HepG2 (cell line): ENCODE measurements at regions not wholly inside any gene's neighbourhood (a gene's known extent, or its start where the extent isn't known, plus 50 kb on each side); places are given as distances from the start of the nearest gene placed in this dataset.

Experiments
- ASH2L ChIP-seq: fragments of 300-600, 200-600 bp; sonication (generic); IDR thresholded peaks from 2 replicates; pipeline ENCODE4 v1.7.0; 2017; ENCODE audit warnings: low read depth, mild to moderate bottlenecking, moderate library complexity, mixed read lengths, low read length; ENCODE audit not compliant: insufficient read length
- HDAC1 ChIP-seq: sonication (generic); formaldehyde crosslinking; IDR thresholded peaks from 2 replicates; pipeline ENCODE4 v1.5.1; 2020; ENCODE audit warnings: mild to moderate bottlenecking, missing genetic modification reagents
- IKZF4 ChIP-seq: sonication (generic); formaldehyde crosslinking; IDR thresholded peaks from 2 replicates; pipeline ENCODE4 v1.5.1; 2020; ENCODE audit warnings: borderline replicate concordance, mild to moderate bottlenecking, low read depth, missing genetic modification reagents; ENCODE audit errors: not compliant biosample characterization
- PRMT3 ChIP-seq: sonication (generic); formaldehyde crosslinking; IDR thresholded peaks from 2 replicates; pipeline ENCODE4 v1.8.1; 2022; ENCODE audit warnings: low read depth, mild to moderate bottlenecking, moderate library complexity, missing genetic modification reagents, borderline replicate concordance
- THAP7 ChIP-seq: sonication (generic); formaldehyde crosslinking; IDR thresholded peaks from 2 replicates; pipeline ENCODE4 v1.8.1; 2023; ENCODE audit warnings: mild to moderate bottlenecking, missing genetic modification reagents
- WIZ ChIP-seq: sonication (generic); formaldehyde crosslinking; IDR thresholded peaks from 2 replicates; pipeline ENCODE4 v1.5.1; 2020; ENCODE audit warnings: mild to moderate bottlenecking, missing genetic modification reagents
- ZNF644 ChIP-seq: IDR thresholded peaks from 2 replicates; pipeline ENCODE4 v1.6.1; 2016; ENCODE audit warnings: low read depth
- TF ChIP-seq, protein P1 (sequence below): sonication (generic); formaldehyde crosslinking; IDR thresholded peaks from 2 replicates; pipeline ENCODE4 v1.4.0; 2020; ENCODE audit warnings: missing genetic modification reagents, borderline replicate concordance
- TF ChIP-seq, protein P2 (sequence below): sonication (generic); formaldehyde crosslinking; IDR thresholded peaks from 2 replicates; pipeline ENCODE4 v1.5.1; 2020; ENCODE audit warnings: mild to moderate bottlenecking, missing genetic modification reagents

GRCh38 chr10:21141946-21142492 lies 244.9 kb upstream of the NEBL start (continued):
- TF ChIP-seq, protein P1, sequence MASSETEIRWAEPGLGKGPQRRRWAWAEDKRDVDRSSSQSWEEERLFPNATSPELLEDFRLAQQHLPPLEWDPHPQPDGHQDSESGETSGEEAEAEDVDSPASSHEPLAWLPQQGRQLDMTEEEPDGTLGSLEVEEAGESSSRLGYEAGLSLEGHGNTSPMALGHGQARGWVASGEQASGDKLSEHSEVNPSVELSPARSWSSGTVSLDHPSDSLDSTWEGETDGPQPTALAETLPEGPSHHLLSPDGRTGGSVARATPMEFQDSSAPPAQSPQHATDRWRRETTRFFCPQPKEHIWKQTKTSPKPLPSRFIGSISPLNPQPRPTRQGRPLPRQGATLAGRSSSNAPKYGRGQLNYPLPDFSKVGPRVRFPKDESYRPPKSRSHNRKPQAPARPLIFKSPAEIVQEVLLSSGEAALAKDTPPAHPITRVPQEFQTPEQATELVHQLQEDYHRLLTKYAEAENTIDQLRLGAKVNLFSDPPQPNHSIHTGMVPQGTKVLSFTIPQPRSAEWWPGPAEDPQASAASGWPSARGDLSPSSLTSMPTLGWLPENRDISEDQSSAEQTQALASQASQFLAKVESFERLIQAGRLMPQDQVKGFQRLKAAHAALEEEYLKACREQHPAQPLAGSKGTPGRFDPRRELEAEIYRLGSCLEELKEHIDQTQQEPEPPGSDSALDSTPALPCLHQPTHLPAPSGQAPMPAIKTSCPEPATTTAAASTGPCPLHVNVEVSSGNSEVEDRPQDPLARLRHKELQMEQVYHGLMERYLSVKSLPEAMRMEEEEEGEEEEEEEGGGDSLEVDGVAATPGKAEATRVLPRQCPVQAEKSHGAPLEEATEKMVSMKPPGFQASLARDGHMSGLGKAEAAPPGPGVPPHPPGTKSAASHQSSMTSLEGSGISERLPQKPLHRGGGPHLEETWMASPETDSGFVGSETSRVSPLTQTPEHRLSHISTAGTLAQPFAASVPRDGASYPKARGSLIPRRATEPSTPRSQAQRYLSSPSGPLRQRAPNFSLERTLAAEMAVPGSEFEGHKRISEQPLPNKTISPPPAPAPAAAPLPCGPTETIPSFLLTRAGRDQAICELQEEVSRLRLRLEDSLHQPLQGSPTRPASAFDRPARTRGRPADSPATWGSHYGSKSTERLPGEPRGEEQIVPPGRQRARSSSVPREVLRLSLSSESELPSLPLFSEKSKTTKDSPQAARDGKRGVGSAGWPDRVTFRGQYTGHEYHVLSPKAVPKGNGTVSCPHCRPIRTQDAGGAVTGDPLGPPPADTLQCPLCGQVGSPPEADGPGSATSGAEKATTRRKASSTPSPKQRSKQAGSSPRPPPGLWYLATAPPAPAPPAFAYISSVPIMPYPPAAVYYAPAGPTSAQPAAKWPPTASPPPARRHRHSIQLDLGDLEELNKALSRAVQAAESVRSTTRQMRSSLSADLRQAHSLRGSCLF (CRISPR knock-in tag) = no peak
- TF ChIP-seq THAP7 (CRISPR knock-in tag) (no peak), WIZ (CRISPR knock-in tag) (no peak), ZNF644 (CRISPR knock-in tag) (no peak), HDAC1 (CRISPR knock-in tag) (no peak), IKZF4 (CRISPR knock-in tag) (no peak), PRMT3 (no peak), ASH2L (no peak)
- TF ChIP-seq, protein P2, sequence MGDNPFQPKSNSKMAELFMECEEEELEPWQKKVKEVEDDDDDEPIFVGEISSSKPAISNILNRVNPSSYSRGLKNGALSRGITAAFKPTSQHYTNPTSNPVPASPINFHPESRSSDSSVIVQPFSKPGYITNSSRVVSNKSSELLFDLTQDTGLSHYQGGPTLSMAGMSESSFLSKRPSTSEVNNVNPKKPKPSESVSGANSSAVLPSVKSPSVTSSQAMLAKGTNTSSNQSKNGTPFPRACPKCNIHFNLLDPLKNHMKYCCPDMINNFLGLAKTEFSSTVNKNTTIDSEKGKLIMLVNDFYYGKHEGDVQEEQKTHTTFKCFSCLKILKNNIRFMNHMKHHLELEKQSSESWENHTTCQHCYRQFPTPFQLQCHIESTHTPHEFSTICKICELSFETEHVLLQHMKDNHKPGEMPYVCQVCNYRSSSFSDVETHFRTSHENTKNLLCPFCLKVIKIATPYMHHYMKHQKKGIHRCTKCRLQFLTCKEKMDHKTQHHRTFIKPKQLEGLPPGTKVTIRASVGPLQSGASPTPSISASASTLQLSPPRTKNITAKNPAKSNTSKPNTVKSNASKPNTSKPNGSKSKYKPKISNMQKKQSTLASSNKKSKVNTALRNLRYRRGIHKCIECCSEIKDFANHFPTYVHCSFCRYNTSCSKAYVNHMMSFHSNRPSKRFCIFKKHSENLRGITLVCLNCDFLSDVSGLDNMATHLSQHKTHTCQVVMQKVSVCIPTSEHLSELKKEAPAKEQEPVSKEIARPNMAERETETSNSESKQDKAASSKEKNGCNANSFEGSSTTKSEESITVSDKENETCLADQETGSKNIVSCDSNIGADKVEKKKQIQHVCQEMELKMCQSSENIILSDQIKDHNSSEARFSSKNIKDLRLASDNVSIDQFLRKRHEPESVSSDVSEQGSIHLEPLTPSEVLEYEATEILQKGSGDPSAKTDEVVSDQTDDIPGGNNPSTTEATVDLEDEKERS (CRISPR knock-in tag) = no peak
